Occipital lobe (tissue), 1 donor: ENCODE measurements at regions not wholly inside any gene's neighbourhood (a gene's known extent, or its start where the extent isn't known, plus 50 kb on each side); places are given as distances from the start of the nearest gene placed in this dataset.

Experiments
- DNase-seq: peaks from one replicate; lab custom pipeline; 2025; lab: John Stamatoyannopoulos, UW

GRCh38 chr6:40268166-40268565 lies 319.0 kb downstream of the LRFN2 start:
- DNase-seq: no peak

GRCh38 chr6:40265615-40266014 lies 321.5 kb downstream of the LRFN2 start:
- DNase-seq: no peak

- no peak for DNase-seq
These were observed 323.2 kb downstream of the LRFN2 start for GRCh38 chr6:40263970-40264369.

- DNase-seq: no peak
These were observed 324.8 kb downstream of the LRFN2 start for GRCh38 chr6:40262363-40262762.

- no peak for DNase-seq
These were observed 324.3 kb upstream of the MOCS1 start for GRCh38 chr6:40258531-40258930.

- no peak for DNase-seq
These were observed 322.6 kb upstream of the MOCS1 start for GRCh38 chr6:40256831-40257230.

GRCh38 chr6:40256224-40256623 lies 322.0 kb upstream of the MOCS1 start:
- DNase-seq: no peak

GRCh38 chr6:40253420-40253819 lies 319.2 kb upstream of the MOCS1 start:
- DNase-seq: no peak

GRCh38 chr6:40252531-40253258 lies 318.4 kb upstream of the MOCS1 start:
- no peak for DNase-seq

- DNase-seq: no peak
These were observed 317.5 kb upstream of the MOCS1 start for GRCh38 chr6:40251637-40252300.

- no peak for DNase-seq
These were observed 315.7 kb upstream of the MOCS1 start for GRCh38 chr6:40249935-40250334.

- DNase-seq: no peak
These were observed 313.4 kb upstream of the MOCS1 start for GRCh38 chr6:40247516-40248115.

- DNase-seq: no peak
These were observed 310.4 kb upstream of the MOCS1 start for GRCh38 chr6:40244699-40245098.

- DNase-seq: no peak
These were observed 298.4 kb upstream of the MOCS1 start for GRCh38 chr6:40232698-40233097.

- DNase-seq: no peak
These were observed 293.5 kb upstream of the MOCS1 start for GRCh38 chr6:40227735-40228134.

GRCh38 chr6:40222354-40222753 lies 288.1 kb upstream of the MOCS1 start:
- DNase-seq: no peak

GRCh38 chr6:40219799-40220198 lies 285.5 kb upstream of the MOCS1 start:
- no peak for DNase-seq

- no peak for DNase-seq
These were observed 276.4 kb upstream of the MOCS1 start for GRCh38 chr6:40210628-40211056.

- DNase-seq: no peak
These were observed 271.5 kb upstream of the MOCS1 start for GRCh38 chr6:40205801-40206200.

- DNase-seq: no peak
These were observed 270.7 kb upstream of the MOCS1 start for GRCh38 chr6:40205004-40205403.

- no peak for DNase-seq
These were observed 263.1 kb upstream of the MOCS1 start for GRCh38 chr6:40197371-40197770.

GRCh38 chr6:40196135-40196518 lies 261.9 kb upstream of the MOCS1 start:
- DNase-seq: no peak
